GM13976 (cell line): ENCODE measurements at regions not wholly inside any gene's neighbourhood (a gene's known extent, or its start where the extent isn't known, plus 50 kb on each side); places are given as distances from the start of the nearest gene placed in this dataset.

ENCODE experiments used
- DNase-seq: peaks from one replicate; pipeline ENCODE4 v3.0.0; 2012; ENCODE audit warnings: low spot score
- CTCF ChIP-seq: IDR thresholded peaks from 2 replicates; pipeline ENCODE4 v1.5.1; 2012; ENCODE audit warnings: borderline replicate concordance, mild to moderate bottlenecking; ENCODE audit not compliant: insufficient read depth; ENCODE audit errors: extremely low read depth, missing control alignments, control extremely low read depth
- in situ Hi-C: fragments of 300-500 bp; cut with MboI; formaldehyde crosslinking; loops from one replicate; pipeline ENCODE4 v1.12.0; 2022; ENCODE audit warnings: low sequenced_read_pairs, mixed read lengths, inconsistent platforms; ENCODE audit not compliant: unreplicated experiment

DNA sequence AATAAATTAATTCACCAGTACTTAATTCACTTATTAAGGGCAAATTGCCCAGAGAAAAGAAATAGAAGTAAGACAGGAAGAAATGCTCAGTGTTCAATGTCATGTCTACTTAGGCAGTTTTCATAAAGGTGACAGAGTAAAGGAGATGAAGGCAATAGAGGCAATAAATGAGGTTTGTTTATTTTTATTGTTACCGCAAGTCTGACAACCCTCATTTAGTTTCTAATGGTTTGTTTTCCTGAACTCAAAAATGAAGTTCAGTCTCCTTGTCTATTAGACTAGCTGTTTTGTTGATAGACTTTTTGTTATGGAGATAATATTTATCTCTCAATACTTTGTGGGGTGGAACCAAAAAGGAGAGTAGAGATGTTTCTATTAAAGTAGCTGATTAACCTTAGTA lies 258.3 kb downstream of the C3orf38 start:
- DNase-seq: no peak
- in situ Hi-C loops: no loop called here
- TF ChIP-seq CTCF: no peak

- no peak for TF ChIP-seq CTCF
- in situ Hi-C loops: no loop called here
- DNase-seq: no peak
Measured at GRCh38 chr3:88408935-88409334, 259.2 kb downstream of the C3orf38 start.

DNA sequence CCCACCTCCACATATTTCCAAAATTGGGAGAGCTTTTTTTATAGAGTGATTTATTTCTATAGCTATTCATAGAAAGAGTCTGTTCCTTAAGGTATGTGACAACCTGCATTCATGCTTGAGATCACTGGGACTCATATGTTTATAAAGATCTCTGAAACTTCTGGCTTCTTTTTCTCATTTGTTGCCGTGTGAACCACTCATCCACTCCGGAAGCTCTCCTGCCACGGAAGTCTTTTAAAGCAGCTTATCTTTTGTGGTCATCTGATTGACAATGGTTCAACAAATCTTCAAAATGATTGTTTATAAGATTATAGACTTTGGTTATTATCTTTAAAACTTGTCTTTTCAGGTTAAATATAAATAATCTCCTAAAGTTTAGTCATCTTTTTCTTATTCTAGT lies 260.5 kb downstream of the C3orf38 start:
- in situ Hi-C loops: no loop called here
- TF ChIP-seq CTCF: no peak
- no peak for DNase-seq

- no peak for DNase-seq
- TF ChIP-seq CTCF: no peak
- in situ Hi-C loops: no loop called here
Measured at GRCh38 chr3:88412346-88412745, 262.6 kb downstream of the C3orf38 start.

GRCh38 chr3:88416436-88416835 lies 266.7 kb downstream of the C3orf38 start:
- DNase-seq: no peak

GRCh38 chr3:88418219-88418618 lies 268.5 kb downstream of the C3orf38 start:
- in situ Hi-C loops: no loop called here

More at GRCh38 chr3:88416436-88416835, 266.7 kb downstream of the C3orf38 start:
- TF ChIP-seq CTCF: no peak
- in situ Hi-C loops: no loop called here

More at GRCh38 chr3:88418219-88418618, 268.5 kb downstream of the C3orf38 start:
- TF ChIP-seq CTCF: no peak
- DNase-seq: no peak
